ENCODE measurements at regions not wholly inside any gene's neighbourhood (a gene's known extent, or its start where the extent isn't known, plus 50 kb on each side); places are given as distances from the start of the nearest gene placed in this dataset.
A peak's percentile ranks its signal among the peaks of the same experiment; 100 is the strongest.

DNA sequence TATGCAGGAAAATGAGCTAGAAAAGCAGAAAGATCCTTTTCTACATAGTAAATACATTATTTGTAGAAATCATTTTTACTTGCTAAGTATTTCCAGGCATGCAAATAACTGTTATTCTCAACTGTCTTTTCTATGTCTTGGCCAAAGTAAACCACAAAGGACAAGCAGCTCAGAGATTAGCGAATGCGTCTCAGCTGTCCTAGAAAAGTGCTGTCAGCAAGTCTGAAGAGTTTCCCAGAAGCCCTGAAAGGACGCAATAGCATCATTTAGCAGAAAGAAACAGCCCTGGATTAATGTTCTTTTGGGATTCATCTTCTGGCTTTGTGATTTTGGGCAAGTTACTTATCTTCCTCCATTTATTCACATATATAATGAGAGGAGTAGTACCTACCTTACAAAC lies 100.3 kb downstream of the ZIC1 start:
- no peak for TF ChIP-seq POLR2AphosphoS5 (IDR thresholded peaks at IDR 0.05)
- TF ChIP-seq, protein P1, sequence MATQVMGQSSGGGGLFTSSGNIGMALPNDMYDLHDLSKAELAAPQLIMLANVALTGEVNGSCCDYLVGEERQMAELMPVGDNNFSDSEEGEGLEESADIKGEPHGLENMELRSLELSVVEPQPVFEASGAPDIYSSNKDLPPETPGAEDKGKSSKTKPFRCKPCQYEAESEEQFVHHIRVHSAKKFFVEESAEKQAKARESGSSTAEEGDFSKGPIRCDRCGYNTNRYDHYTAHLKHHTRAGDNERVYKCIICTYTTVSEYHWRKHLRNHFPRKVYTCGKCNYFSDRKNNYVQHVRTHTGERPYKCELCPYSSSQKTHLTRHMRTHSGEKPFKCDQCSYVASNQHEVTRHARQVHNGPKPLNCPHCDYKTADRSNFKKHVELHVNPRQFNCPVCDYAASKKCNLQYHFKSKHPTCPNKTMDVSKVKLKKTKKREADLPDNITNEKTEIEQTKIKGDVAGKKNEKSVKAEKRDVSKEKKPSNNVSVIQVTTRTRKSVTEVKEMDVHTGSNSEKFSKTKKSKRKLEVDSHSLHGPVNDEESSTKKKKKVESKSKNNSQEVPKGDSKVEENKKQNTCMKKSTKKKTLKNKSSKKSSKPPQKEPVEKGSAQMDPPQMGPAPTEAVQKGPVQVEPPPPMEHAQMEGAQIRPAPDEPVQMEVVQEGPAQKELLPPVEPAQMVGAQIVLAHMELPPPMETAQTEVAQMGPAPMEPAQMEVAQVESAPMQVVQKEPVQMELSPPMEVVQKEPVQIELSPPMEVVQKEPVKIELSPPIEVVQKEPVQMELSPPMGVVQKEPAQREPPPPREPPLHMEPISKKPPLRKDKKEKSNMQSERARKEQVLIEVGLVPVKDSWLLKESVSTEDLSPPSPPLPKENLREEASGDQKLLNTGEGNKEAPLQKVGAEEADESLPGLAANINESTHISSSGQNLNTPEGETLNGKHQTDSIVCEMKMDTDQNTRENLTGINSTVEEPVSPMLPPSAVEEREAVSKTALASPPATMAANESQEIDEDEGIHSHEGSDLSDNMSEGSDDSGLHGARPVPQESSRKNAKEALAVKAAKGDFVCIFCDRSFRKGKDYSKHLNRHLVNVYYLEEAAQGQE (IDR thresholded peaks at IDR 0.05; ENCODE audit: borderline replicate concordance) = no peak
- TF ChIP-seq CTCF (IDR thresholded peaks at IDR 0.05; ENCODE audit: poor library complexity, severe bottlenecking) = no peak
- no peak for TF ChIP-seq RAD21 (conservative IDR thresholded peaks at IDR 0.05)
- no peak for TF ChIP-seq EZH2 (IDR thresholded peaks at IDR 0.05; ENCODE audit: borderline replicate concordance, insufficient read depth, low read length, poor library complexity, severe bottlenecking)
- TF ChIP-seq SMC3 (conservative IDR thresholded peaks at IDR 0.05; ENCODE audit: poor library complexity) = no peak
- TF ChIP-seq TAF1 (IDR thresholded peaks at IDR 0.05; ENCODE audit: low read depth) = no peak
- no peak for TF ChIP-seq MXI1 (conservative IDR thresholded peaks at IDR 0.05; ENCODE audit: poor library complexity, severe bottlenecking)
- peak; percentile 12 for TF ChIP-seq EP300 (conservative IDR thresholded peaks at IDR 0.05; ENCODE audit: poor library complexity, severe bottlenecking)
